ENCODE measurements at regions not wholly inside any gene's neighbourhood (a gene's known extent, or its start where the extent isn't known, plus 50 kb on each side); places are given as distances from the start of the nearest gene placed in this dataset.
"Not testable (repeated sequence)": the region's sequence is repeated elsewhere in the genome, so short reads cannot be mapped to it uniquely, and the experiment has no call there.

DNA sequence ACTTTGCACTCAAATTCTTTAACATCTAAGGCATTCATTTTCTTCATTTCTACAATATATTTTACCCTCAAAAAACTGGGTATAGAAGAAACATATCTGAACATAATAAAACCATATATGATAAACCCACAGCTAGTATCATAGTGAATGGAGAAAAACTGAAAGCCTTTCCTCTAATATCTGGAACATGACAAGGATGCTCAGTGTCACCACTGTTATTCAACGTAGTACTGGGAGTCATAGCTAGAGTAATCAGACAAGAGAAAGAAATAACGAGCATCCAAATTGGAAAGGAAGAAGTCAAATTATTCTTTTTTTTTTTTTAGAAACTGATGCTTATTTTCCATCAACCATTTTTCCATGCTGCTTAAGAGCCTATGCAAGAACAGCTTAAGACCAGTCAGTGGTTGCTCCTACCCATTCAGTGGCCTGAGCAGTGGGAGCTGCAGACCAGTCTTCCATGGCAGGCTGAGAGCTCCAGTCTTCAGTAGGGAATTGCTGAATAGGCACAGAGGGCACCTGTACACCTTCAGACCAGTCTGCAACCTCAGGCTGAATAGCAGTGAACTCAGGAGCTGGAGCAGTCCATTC lies 58.0 kb upstream of the RAP1B start:
- no CpG with 5 or more reads among the region's 2 CpGs for WGBS (ENCODE audit: insufficient coverage)
- CTCF ChIA-PET: not testable (repeated sequence)

DNA sequence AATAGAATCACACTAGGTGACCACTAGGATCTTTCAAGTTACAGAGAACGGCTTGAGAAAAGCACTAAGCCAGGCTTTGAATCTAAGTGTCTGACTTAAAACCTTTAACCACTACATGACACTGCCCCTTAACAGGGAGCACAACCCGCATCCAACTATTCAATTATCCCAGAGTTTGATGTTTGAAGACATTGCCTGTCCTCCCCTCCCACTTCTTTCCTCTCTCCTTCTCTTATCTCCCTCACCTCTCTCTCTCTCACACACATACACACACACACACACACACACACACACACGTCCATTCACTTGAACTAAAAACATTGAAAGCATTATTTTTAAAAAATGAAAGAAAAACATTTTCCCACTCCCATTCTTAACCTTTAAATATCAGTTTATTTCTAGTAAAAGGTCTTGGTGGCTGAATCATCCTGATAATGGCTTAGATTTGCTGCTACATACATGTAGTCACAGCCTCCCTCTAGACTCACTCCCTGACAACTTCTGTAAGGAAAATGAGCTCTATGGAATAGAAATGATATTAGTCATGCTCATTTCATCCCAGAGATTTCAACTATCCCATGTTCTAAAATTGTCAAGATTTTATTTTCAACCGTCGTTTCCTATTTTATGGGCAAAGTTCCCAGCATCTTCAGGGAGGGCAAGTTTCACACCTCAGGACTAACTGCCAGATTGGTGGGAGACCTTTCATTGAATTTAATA lies 53.5 kb upstream of the RAP1B start:
- no peaks in the 10 kb centered on the region for H3K27me3 ChIP-seq (replicated peaks in 2 of 5; ENCODE audit: control insufficient read depth in 4 of 5, insufficient read depth in 5 of 5, low read length in 4 of 5)
- no peak overlapping the region for H3K27ac ChIP-seq (ENCODE audit: insufficient read depth in 1 of 2, low read depth in 1 of 2, low read length in 2 of 2, poor library complexity in 1 of 2, severe bottlenecking in 2 of 2)
- DNase-seq: no peak
- no peak overlapping the region for H3K4me3 ChIP-seq (ENCODE audit: control insufficient read depth in 1 of 7, extremely low read depth in 1 of 7, insufficient read depth in 4 of 7, low read depth in 2 of 7, low read length in 6 of 7)
- ChIA-PET CTCF (no interaction called here), POLR2A (no interaction called here)
- H3K36me3 ChIP-seq (ENCODE audit: control insufficient read depth in 4 of 4, insufficient read depth in 4 of 4, low read length in 3 of 4): no peaks in the 10 kb centered on the region
- H3K4me1 ChIP-seq (ENCODE audit: control extremely low read depth in 1 of 4, control insufficient read depth in 4 of 4, insufficient read depth in 4 of 4, low read length in 3 of 4): peaks cover 0 to 9% (median 8%) of the 10 kb centered on the region in 4 experiments
- WGBS (ENCODE audit: insufficient coverage): 90% methylated on average over 4 of the region's 5 CpGs
- H3K9me3 ChIP-seq (ENCODE audit: control extremely low read depth in 1 of 5, control insufficient read depth in 4 of 5, insufficient read depth in 2 of 5, low read depth in 1 of 5, low read length in 4 of 5): no peaks in the 10 kb centered on the region

More for the DNA sequence above, 58.0 kb upstream of the RAP1B start:
- not testable (repeated sequence) for H3K4me3 ChIP-seq (ENCODE audit: control insufficient read depth in 1 of 7, extremely low read depth in 1 of 7, insufficient read depth in 4 of 7, low read depth in 2 of 7, low read length in 6 of 7); H3K27ac ChIP-seq (ENCODE audit: insufficient read depth in 1 of 2, low read depth in 1 of 2, low read length in 2 of 2, poor library complexity in 1 of 2, severe bottlenecking in 2 of 2); H3K27me3 ChIP-seq (replicated peaks in 2 of 5; ENCODE audit: control insufficient read depth in 4 of 5, insufficient read depth in 5 of 5, low read length in 4 of 5); H3K4me1 ChIP-seq (ENCODE audit: control extremely low read depth in 1 of 4, control insufficient read depth in 4 of 4, insufficient read depth in 4 of 4, low read length in 3 of 4); H3K36me3 ChIP-seq (ENCODE audit: control insufficient read depth in 4 of 4, insufficient read depth in 4 of 4, low read length in 3 of 4); DNase-seq
- peaks cover 0 to 12% (median 4%) of the 10 kb centered on the region in 5 experiments for H3K9me3 ChIP-seq (ENCODE audit: control extremely low read depth in 1 of 5, control insufficient read depth in 4 of 5, insufficient read depth in 2 of 5, low read depth in 1 of 5, low read length in 4 of 5)
- POLR2A ChIA-PET: interaction anchor here (1.0 kb wide), 1 partner anchor 57 kb away, joined by 4 read pairs; no protein-coding TSS in a partner anchor

DNA sequence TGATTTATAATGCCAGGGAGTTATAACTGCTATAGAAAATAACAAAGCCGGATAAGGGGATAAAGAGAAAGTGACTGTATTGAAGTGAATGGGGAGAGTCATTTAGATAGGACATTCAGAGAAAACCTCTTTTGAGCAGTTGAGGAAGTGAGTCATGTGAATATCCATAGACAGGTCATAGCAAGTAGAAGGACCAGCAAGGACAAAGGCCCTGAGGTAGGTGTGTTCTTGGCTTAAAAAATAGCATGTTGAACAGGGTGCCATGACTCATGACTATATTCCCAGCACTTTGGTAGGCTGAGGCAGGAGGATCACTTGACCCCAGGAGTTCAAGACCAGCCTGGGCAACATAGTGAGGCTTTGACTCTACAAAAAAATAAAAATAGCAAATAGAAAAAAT lies 51.5 kb upstream of the RAP1B start:
- POLR2A ChIA-PET: no interaction called here
- 100% methylated on average over 1 of the region's 1 CpG for WGBS (ENCODE audit: insufficient coverage)

GRCh38 chr12:68559984-68560850 lies 50.5 kb upstream of the RAP1B start:
- no peaks in the 10 kb centered on the region for H3K36me3 ChIP-seq (ENCODE audit: control insufficient read depth in 4 of 4, insufficient read depth in 4 of 4, low read length in 3 of 4)
- no peaks in the 10 kb centered on the region for H3K27me3 ChIP-seq (replicated peaks in 2 of 5; ENCODE audit: control insufficient read depth in 4 of 5, insufficient read depth in 5 of 5, low read length in 4 of 5)
- no peak overlapping the region for H3K27ac ChIP-seq (ENCODE audit: insufficient read depth in 1 of 2, low read depth in 1 of 2, low read length in 2 of 2, poor library complexity in 1 of 2, severe bottlenecking in 2 of 2)
- H3K4me3 ChIP-seq (ENCODE audit: control insufficient read depth in 1 of 7, extremely low read depth in 1 of 7, insufficient read depth in 4 of 7, low read depth in 2 of 7, low read length in 6 of 7): no peak overlapping the region
- DNase-seq: peak in 2 of 3 donors; percentile 51 to 58
- ChIA-PET CTCF (interaction anchor here (1.4 kb wide), 1 partner anchor 202 kb away, joined by 4 read pairs; no protein-coding TSS in a partner anchor), POLR2A (no interaction called here)
- WGBS (ENCODE audit: insufficient coverage): 47% methylated on average over 7 of the region's 8 CpGs
- no peaks in the 10 kb centered on the region for H3K9me3 ChIP-seq (ENCODE audit: control extremely low read depth in 1 of 5, control insufficient read depth in 4 of 5, insufficient read depth in 2 of 5, low read depth in 1 of 5, low read length in 4 of 5)
- H3K4me1 ChIP-seq (ENCODE audit: control extremely low read depth in 1 of 4, control insufficient read depth in 4 of 4, insufficient read depth in 4 of 4, low read length in 3 of 4): peaks cover 0 to 18% (median 12%) of the 10 kb centered on the region in 4 experiments

More for the DNA sequence above, 51.5 kb upstream of the RAP1B start:
- Histone ChIP-seq H3K27ac (ENCODE audit: insufficient read depth in 1 of 2, low read depth in 1 of 2, low read length in 2 of 2, poor library complexity in 1 of 2, severe bottlenecking in 2 of 2) (no peak overlapping the region), H3K36me3 (ENCODE audit: control insufficient read depth in 4 of 4, insufficient read depth in 4 of 4, low read length in 3 of 4) (no peaks in the 10 kb centered on the region), H3K27me3 (replicated peaks in 2 of 5; ENCODE audit: control insufficient read depth in 4 of 5, insufficient read depth in 5 of 5, low read length in 4 of 5) (no peaks in the 10 kb centered on the region), H3K9me3 (ENCODE audit: control extremely low read depth in 1 of 5, control insufficient read depth in 4 of 5, insufficient read depth in 2 of 5, low read depth in 1 of 5, low read length in 4 of 5) (no peaks in the 10 kb centered on the region), H3K4me1 (ENCODE audit: control extremely low read depth in 1 of 4, control insufficient read depth in 4 of 4, insufficient read depth in 4 of 4, low read length in 3 of 4) (peaks cover 0 to 13% (median 9%) of the 10 kb centered on the region in 4 experiments), H3K4me3 (ENCODE audit: control insufficient read depth in 1 of 7, extremely low read depth in 1 of 7, insufficient read depth in 4 of 7, low read depth in 2 of 7, low read length in 6 of 7) (no peak overlapping the region)
- CTCF ChIA-PET: no interaction called here
- DNase-seq: no peak

- H3K4me1 ChIP-seq (ENCODE audit: control extremely low read depth in 1 of 4, control insufficient read depth in 4 of 4, insufficient read depth in 4 of 4, low read length in 3 of 4): peaks cover 0 to 25% (median 15%) of the 10 kb centered on the region in 4 experiments
- DNase-seq: no peak
- H3K9me3 ChIP-seq (ENCODE audit: control extremely low read depth in 1 of 5, control insufficient read depth in 4 of 5, insufficient read depth in 2 of 5, low read depth in 1 of 5, low read length in 4 of 5): no peaks in the 10 kb centered on the region
- POLR2A ChIA-PET: no interaction called here
- no peak overlapping the region for H3K27ac ChIP-seq (ENCODE audit: insufficient read depth in 1 of 2, low read depth in 1 of 2, low read length in 2 of 2, poor library complexity in 1 of 2, severe bottlenecking in 2 of 2)
- no peak overlapping the region for H3K4me3 ChIP-seq (ENCODE audit: control insufficient read depth in 1 of 7, extremely low read depth in 1 of 7, insufficient read depth in 4 of 7, low read depth in 2 of 7, low read length in 6 of 7)
- H3K36me3 ChIP-seq (ENCODE audit: control insufficient read depth in 4 of 4, insufficient read depth in 4 of 4, low read length in 3 of 4): no peaks in the 10 kb centered on the region
- 100% methylated on average over 1 of the region's 5 CpGs for WGBS (ENCODE audit: insufficient coverage)
- no peaks in the 10 kb centered on the region for H3K27me3 ChIP-seq (replicated peaks in 2 of 5; ENCODE audit: control insufficient read depth in 4 of 5, insufficient read depth in 5 of 5, low read length in 4 of 5)
- CTCF ChIA-PET: interaction anchor here (1.4 kb wide), 1 partner anchor 202 kb away, joined by 4 read pairs; no protein-coding TSS in a partner anchor
Observed at GRCh38 chr12:68560851-68561422, 49.8 kb upstream of the RAP1B start.

Data from common myeloid progenitor, CD34-positive (primary cell).